Mesothelial cell of epicardium (in vitro differentiated cells): ENCODE measurements at regions not wholly inside any gene's neighbourhood (a gene's known extent, or its start where the extent isn't known, plus 50 kb on each side); places are given as distances from the start of the nearest gene placed in this dataset.

Experiments used
- DNase-seq, 2 experiments: peaks; one replicate each; pipeline ENCODE4 v3.0.0; 2021; ENCODE audit warnings: low spot score in 2 of 2; ENCODE audit not compliant: unreplicated experiment in 2 of 2
- H3K27ac Mint-ChIP-seq: 2 replicates; pipeline ENCODE4 v1.8.0; 2021; ENCODE audit warnings: mixed read lengths
- H3K27me3 Mint-ChIP-seq: 2 replicates; pipeline ENCODE4 v1.8.0; 2021; ENCODE audit warnings: low read depth, mixed read lengths
- H3K36me3 Mint-ChIP-seq: 2 replicates; pipeline ENCODE4 v1.8.0; 2021; ENCODE audit warnings: mixed read lengths
- H3K4me1 Mint-ChIP-seq: 2 replicates; pipeline ENCODE4 v1.8.0; 2021; ENCODE audit warnings: mixed read lengths
- H3K4me3 Mint-ChIP-seq: 2 replicates; pipeline ENCODE4 v1.8.0; 2021; ENCODE audit warnings: mild to moderate bottlenecking, moderate library complexity, mixed read lengths
- H3K9me3 Mint-ChIP-seq: 2 replicates; pipeline ENCODE4 v1.8.0; 2021; ENCODE audit warnings: mixed read lengths
- TF ChIP-seq, protein P1 (sequence below): fragments of 200-600 bp; sonication (generic); IDR thresholded peaks from one replicate; pipeline ENCODE4 v1.5.0; 2021; ENCODE audit warnings: antibody characterized with exemption; ENCODE audit not compliant: unreplicated experiment

DNA sequence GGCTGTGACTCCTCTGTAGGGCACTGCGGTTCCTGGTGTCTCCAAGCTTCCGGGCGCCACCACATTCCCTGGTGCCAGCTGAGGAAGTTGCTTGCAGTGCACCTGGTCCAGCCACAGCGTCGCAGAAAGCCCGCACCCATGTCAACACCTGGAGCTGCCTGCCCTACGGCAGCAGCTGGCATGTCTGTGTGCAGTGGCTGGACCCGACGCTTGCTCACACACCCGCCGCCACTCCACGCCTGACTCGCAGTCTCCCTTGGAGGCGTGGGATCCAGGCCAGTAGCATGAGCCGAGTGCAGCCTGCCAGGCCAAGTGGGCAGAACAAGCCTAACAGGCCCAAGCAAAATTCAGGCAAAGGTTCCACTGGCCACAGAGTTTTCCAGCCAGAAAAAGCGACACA lies 118.1 kb upstream of the PHF14 start:
- H3K4me1 Mint-ChIP-seq = no peaks in the 10 kb centered on the region
- H3K36me3 Mint-ChIP-seq = no peaks in the 10 kb centered on the region
- DNase-seq = no peak
- TF ChIP-seq, protein P1, sequence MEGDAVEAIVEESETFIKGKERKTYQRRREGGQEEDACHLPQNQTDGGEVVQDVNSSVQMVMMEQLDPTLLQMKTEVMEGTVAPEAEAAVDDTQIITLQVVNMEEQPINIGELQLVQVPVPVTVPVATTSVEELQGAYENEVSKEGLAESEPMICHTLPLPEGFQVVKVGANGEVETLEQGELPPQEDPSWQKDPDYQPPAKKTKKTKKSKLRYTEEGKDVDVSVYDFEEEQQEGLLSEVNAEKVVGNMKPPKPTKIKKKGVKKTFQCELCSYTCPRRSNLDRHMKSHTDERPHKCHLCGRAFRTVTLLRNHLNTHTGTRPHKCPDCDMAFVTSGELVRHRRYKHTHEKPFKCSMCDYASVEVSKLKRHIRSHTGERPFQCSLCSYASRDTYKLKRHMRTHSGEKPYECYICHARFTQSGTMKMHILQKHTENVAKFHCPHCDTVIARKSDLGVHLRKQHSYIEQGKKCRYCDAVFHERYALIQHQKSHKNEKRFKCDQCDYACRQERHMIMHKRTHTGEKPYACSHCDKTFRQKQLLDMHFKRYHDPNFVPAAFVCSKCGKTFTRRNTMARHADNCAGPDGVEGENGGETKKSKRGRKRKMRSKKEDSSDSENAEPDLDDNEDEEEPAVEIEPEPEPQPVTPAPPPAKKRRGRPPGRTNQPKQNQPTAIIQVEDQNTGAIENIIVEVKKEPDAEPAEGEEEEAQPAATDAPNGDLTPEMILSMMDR = no peak
- no peaks in the 10 kb centered on the region for H3K27me3 Mint-ChIP-seq
- H3K9me3 Mint-ChIP-seq = peaks cover 4% of the 10 kb centered on the region
- H3K27ac Mint-ChIP-seq = no peak overlapping the region
- H3K4me3 Mint-ChIP-seq = no peak overlapping the region

DNA sequence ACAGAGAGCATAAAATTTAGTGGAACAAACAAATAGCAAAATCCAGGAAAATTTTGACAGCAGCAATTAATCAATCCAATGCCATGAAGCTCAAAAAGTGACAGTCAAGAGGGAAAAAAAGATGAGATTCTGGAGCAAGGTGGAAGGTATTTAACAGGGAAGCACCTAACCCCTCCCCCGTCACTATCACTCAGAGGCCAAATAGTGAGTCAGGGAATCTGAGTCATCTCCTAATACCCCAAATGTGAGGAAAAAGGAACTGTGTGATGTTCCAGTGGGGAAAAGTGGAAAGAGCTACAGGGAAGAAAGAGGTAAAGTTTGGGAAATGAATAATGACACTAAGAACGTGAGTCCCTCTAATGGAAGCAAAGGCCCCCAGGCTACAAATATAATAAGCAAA lies 113.2 kb upstream of the PHF14 start:
- TF ChIP-seq, protein P1 = no peak
- no peaks in the 10 kb centered on the region for H3K9me3 Mint-ChIP-seq
- H3K4me1 Mint-ChIP-seq = no peaks in the 10 kb centered on the region
- no peaks in the 10 kb centered on the region for H3K27me3 Mint-ChIP-seq
- H3K4me3 Mint-ChIP-seq = no peak overlapping the region
- no peak for DNase-seq
- no peak overlapping the region for H3K27ac Mint-ChIP-seq
- H3K36me3 Mint-ChIP-seq = no peaks in the 10 kb centered on the region

DNA sequence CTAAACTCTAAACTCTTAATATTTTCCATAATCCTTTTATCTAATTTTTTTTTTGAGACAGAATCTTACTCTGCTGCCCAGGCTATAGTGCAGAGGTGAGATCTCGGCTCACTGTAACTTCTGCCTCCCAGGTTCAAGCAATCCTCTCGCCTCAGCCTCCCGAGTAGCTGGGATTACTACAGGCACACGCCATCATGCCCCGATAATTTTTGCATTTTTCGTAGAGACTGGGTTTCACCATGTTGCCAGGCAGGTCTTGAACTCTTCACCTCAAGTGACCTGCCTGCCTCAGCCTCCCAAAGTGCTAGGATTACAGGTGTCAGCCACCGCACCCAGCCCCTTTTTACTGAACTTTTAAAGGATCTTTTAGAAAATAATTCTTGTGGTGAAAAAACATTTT lies 110.2 kb upstream of the PHF14 start:
- H3K4me1 Mint-ChIP-seq = no peaks in the 10 kb centered on the region

DNA sequence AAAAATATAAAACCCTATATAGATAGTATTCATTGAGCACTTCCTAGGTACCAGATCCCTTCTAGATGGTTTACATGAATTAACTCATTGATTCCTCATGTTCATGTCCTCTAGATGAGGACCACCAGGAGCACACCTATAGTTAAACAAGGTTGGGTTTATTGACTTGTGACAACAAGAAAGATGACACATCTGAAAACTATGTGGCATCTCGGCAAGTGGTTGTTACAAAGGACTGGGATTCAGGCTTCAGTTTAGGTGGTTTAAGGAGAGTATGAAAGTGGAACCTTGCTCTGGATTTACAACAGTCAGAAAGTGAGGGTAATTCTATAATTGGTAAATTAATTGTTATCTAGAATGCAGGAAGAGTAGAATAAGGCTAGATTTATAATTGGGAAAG lies 99.0 kb upstream of the PHF14 start:
- H3K9me3 Mint-ChIP-seq = peaks cover 22% of the 10 kb centered on the region
- no peaks in the 10 kb centered on the region for H3K36me3 Mint-ChIP-seq
- no peak overlapping the region for H3K4me3 Mint-ChIP-seq
- peaks cover 5% of the 10 kb centered on the region for H3K4me1 Mint-ChIP-seq
- no peak for DNase-seq
- no peaks in the 10 kb centered on the region for H3K27me3 Mint-ChIP-seq
- TF ChIP-seq, protein P1 = no peak
- H3K27ac Mint-ChIP-seq = no peak overlapping the region

More for the DNA sequence above, 110.2 kb upstream of the PHF14 start:
- Mint-ChIP-seq H3K9me3 (no peaks in the 10 kb centered on the region), H3K27me3 (no peaks in the 10 kb centered on the region), H3K4me3 (no peak overlapping the region), H3K27ac (no peak overlapping the region), H3K36me3 (no peaks in the 10 kb centered on the region)
- TF ChIP-seq, protein P1 = no peak
- DNase-seq = no peak

DNA sequence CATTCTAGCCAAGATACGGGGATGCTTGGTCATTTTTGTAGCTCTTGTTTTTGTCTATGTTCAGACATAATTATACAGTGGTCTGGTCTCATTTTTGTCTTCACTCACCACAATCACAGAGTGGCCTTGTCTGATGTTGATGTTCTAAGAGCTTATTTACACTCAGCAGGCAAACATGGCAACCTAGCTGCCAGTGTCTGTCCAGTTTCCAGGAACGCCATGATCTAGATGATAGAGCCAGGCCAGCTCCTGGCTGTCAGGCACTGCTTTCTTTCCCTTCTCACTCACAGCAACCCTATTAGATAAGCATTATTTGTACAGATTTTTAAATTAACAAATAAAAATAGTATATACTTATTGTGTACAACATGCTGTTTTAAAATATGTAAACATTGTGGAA lies 98.6 kb upstream of the PHF14 start:
- Mint-ChIP-seq H3K27me3 (no peaks in the 10 kb centered on the region), H3K36me3 (no peaks in the 10 kb centered on the region), H3K4me3 (no peak overlapping the region), H3K9me3 (peaks cover 22% of the 10 kb centered on the region), H3K27ac (no peak overlapping the region), H3K4me1 (peaks cover 5% of the 10 kb centered on the region)
- TF ChIP-seq, protein P1 = no peak
- DNase-seq = no peak

DNA sequence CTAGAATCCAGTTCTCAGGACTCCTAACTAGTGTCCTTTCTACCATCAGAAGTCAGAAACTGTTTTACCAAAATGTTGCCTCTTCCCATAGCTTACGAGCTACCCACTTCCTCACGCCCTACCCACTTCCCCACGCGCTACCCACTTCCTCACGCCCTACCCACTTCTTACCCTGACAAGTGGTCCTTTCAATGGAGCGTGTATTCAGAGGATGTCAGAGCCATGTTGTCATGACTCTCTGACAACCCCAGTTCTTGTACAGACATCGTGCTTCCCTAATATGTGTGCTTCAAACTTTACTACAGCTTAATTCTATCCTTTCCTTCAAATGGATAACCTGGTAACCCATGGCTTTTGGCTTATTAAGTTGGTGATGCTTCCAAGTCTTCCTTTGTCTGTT lies 84.8 kb upstream of the PHF14 start:
- no peak for DNase-seq
- Mint-ChIP-seq H3K36me3 (no peaks in the 10 kb centered on the region), H3K27ac (no peak overlapping the region), H3K4me3 (no peak overlapping the region), H3K9me3 (no peaks in the 10 kb centered on the region), H3K27me3 (no peaks in the 10 kb centered on the region), H3K4me1 (peaks cover 2% of the 10 kb centered on the region)
- TF ChIP-seq, protein P1 = no peak
